ENCODE measurements at regions not wholly inside any gene's neighbourhood (a gene's known extent, or its start where the extent isn't known, plus 50 kb on each side); places are given as distances from the start of the nearest gene placed in this dataset.

DNA sequence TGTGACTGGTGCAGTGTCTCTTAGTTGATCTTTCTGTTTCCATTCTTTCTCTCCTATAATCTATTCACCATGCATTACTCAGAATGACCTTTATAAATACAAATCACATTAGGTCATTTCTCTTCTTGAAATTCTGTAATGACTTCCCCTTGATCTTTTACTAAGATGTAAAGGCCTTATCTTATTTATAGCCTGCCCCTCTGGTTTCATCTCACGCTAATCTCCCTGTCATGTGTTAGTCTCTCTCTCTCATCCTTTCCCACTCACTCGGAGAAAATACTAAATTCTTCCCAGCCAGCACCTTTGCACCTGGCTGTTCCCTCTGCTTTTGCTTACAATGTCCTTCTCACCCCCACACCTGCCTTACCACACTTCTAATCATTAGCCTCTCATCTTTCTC is 530.8 kb downstream of the ADCYAP1 start:
- no peak for TF ChIP-seq POLR2A (IDR thresholded peaks at IDR 0.05)
- TF ChIP-seq POLR2AphosphoS5 (IDR thresholded peaks at IDR 0.05), result no peak
- TF ChIP-seq CTCF (IDR thresholded peaks at IDR 0.05), result no peak
- TF ChIP-seq EP300 (IDR thresholded peaks at IDR 0.05), result no peak

All from sigmoid colon (tissue), 4 donors.